C4-2B (cell line): ENCODE measurements at regions not wholly inside any gene's neighbourhood (a gene's known extent, or its start where the extent isn't known, plus 50 kb on each side); places are given as distances from the start of the nearest gene placed in this dataset.

ENCODE experiments used
- ZFX ChIP-seq: fragments of 450-650 bp; IDR thresholded peaks from 2 replicates; pipeline ENCODE4 v1.6.1; 2017
- TF ChIP-seq, protein P1 (sequence below): fragments of 450-650 bp; conservative IDR thresholded peaks from 2 replicates; pipeline ENCODE4 v1.5.1; 2017; ENCODE audit warnings: mild to moderate bottlenecking

DNA sequence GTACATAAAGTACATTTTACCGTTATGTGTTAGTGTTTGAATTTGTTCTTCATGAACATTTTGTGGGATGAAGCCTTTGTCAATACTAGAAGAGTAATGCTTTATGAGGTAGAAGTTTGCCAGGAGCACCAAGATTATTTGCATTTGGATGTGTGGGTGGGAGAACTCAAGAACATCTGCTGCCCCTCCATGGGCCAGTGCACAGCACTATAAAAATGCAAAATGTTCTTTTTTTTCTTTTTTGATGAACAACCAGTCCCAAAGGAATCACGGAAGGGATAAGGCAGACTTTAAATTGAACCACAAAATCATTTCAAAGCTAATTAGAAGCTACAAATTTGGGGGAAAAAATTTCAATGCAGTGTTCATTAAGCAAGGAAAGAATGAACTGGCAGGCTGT lies 300.3 kb upstream of the NWD2 start:
- TF ChIP-seq, protein P1, sequence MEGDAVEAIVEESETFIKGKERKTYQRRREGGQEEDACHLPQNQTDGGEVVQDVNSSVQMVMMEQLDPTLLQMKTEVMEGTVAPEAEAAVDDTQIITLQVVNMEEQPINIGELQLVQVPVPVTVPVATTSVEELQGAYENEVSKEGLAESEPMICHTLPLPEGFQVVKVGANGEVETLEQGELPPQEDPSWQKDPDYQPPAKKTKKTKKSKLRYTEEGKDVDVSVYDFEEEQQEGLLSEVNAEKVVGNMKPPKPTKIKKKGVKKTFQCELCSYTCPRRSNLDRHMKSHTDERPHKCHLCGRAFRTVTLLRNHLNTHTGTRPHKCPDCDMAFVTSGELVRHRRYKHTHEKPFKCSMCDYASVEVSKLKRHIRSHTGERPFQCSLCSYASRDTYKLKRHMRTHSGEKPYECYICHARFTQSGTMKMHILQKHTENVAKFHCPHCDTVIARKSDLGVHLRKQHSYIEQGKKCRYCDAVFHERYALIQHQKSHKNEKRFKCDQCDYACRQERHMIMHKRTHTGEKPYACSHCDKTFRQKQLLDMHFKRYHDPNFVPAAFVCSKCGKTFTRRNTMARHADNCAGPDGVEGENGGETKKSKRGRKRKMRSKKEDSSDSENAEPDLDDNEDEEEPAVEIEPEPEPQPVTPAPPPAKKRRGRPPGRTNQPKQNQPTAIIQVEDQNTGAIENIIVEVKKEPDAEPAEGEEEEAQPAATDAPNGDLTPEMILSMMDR: no peak
- TF ChIP-seq ZFX: no peak
